Ovary (tissue), 7 donors: ENCODE measurements at regions not wholly inside any gene's neighbourhood (a gene's known extent, or its start where the extent isn't known, plus 50 kb on each side); places are given as distances from the start of the nearest gene placed in this dataset.

Experiments used
- DNase-seq, 5 donors: peaks; one replicate each; pipeline ENCODE4 v3.0.0-alpha.2; 2019 to 2020
- H3K27ac ChIP-seq, 2 donors: fragments of 200-600 bp; one replicate each; pipeline versions ENCODE4 v1.5.1 to v1.8.0; 2019 to 2022
- H3K27me3 ChIP-seq: fragments of 200-600 bp; one replicate; pipeline ENCODE4 v1.8.0; 2022
- H3K36me3 ChIP-seq: fragments of 200-600 bp; sonication (generic); one replicate; pipeline ENCODE4 v1.5.1; 2019
- H3K4me1 ChIP-seq: one replicate; pipeline ENCODE4 v1.8.1; 2013; ENCODE audit warnings: mild to moderate bottlenecking, moderate library complexity; ENCODE audit not compliant: insufficient read depth
- H3K4me3 ChIP-seq: fragments of 200-600 bp; sonication (generic); one replicate; pipeline ENCODE4 v1.5.1; 2017
- H3K9me3 ChIP-seq, 2 donors: fragments of 200-600 bp in 1 of 2; sonication (generic) in 1 of 2; one replicate each; pipeline versions ENCODE4 v1.5.1 to v1.8.1; 2013 to 2019; ENCODE audit warnings: mild to moderate bottlenecking in 1 of 2, moderate library complexity in 1 of 2
- CTCF ChIP-seq, 3 donors: fragments of 450-650 bp in 2 of 3; fragments of 200-600 bp in 1 of 3; IDR thresholded peaks; one replicate each; pipeline versions ENCODE4 v1.5.1 to v1.8.0; 2016 to 2022; ENCODE audit warnings: antibody characterized with exemption in 3 of 3, mild to moderate bottlenecking in 1 of 3
- EP300 ChIP-seq: sonication (generic); formaldehyde crosslinking; IDR thresholded peaks from one replicate; pipeline ENCODE4 v1.6.1; 2017; ENCODE audit warnings: antibody characterized with exemption
- POLR2A ChIP-seq: fragments of 450-650 bp; IDR thresholded peaks from one replicate; pipeline ENCODE4 v1.6.1; 2017; ENCODE audit warnings: antibody characterized with exemption, mild to moderate bottlenecking, moderate library complexity
- WGBS, 3 donors: extraction: QIAGEN DNeasy Blood & Tissue Kit in 1 of 3; methylation state at CpG; one replicate each; pipeline versions ENCODE4 v1.1.5 to v1.1.7; 2013 to 2017; 5-methylcytosine and 5-hydroxymethylcytosine counted together
- intact Hi-C, 4 donors: fragments of 100-400 bp; cut with DNase I; formaldehyde crosslinking; loops; one replicate each; pipeline versions ENCODE4 v1.11.0 to v1.15.1; 2022 to 2023
- donor health status: DM: no; HTN: no; CAD: no; lungs with moderate emphysema.
- donor health status: DM: no; HTN: no; CAD: no.
- donor health status: Bipolar disorder and iron deficiency.
- donor health status: DM: no; HTN: no; CAD: no.
- donor health status: DM: yes; HTN: yes; CAD: no.

- Histone ChIP-seq H3K36me3 (no peaks in the 10 kb centered on the region), H3K9me3 (no peaks in the 10 kb centered on the region), H3K4me3 (no peak overlapping the region), H3K27ac (no peak overlapping the region), H3K4me1 (no peaks in the 10 kb centered on the region), H3K27me3 (no peaks in the 10 kb centered on the region)
- DNase-seq = no peak
- TF ChIP-seq EP300 (no peak), POLR2A (no peak), CTCF (IDR thresholded peaks at IDR 0.05) (no peak)
- WGBS, 3 donors = 62 to 78% (median 66%) methylated on average over 1 of the region's 1 CpG
- intact Hi-C loops = no loop called here
Measured at GRCh38 chr5:26737348-26738265, 300.8 kb downstream of the CDH9 start.

GRCh38 chr5:26727916-26728315, 310.5 kb downstream of the CDH9 start:
- WGBS, 3 donors = 80 to 86% (median 84%) methylated on average over 3 of the region's 3 CpGs

GRCh38 chr5:26719803-26720202, 318.6 kb downstream of the CDH9 start:
- DNase-seq = no peak
- Histone ChIP-seq H3K4me3 (no peak overlapping the region), H3K27ac (no peak overlapping the region), H3K4me1 (no peaks in the 10 kb centered on the region), H3K9me3 (no peaks in the 10 kb centered on the region), H3K27me3 (no peaks in the 10 kb centered on the region), H3K36me3 (no peaks in the 10 kb centered on the region)
- intact Hi-C loops = no loop called here
- TF ChIP-seq CTCF (IDR thresholded peaks at IDR 0.05) = no peak

More at GRCh38 chr5:26727916-26728315, 310.5 kb downstream of the CDH9 start:
- Histone ChIP-seq H3K36me3 (no peaks in the 10 kb centered on the region), H3K27me3 (no peaks in the 10 kb centered on the region), H3K27ac (no peak overlapping the region), H3K9me3 (no peaks in the 10 kb centered on the region), H3K4me3 (no peak overlapping the region), H3K4me1 (no peaks in the 10 kb centered on the region)
- TF ChIP-seq CTCF (IDR thresholded peaks at IDR 0.05) = no peak
- TF ChIP-seq EP300 = no peak
- no peak for TF ChIP-seq POLR2A
- DNase-seq = no peak
- intact Hi-C loops = no loop called here

- no peaks in the 10 kb centered on the region for H3K36me3 ChIP-seq
- TF ChIP-seq POLR2A (no peak), EP300 (no peak)
- no peaks in the 10 kb centered on the region for H3K27me3 ChIP-seq
- H3K4me3 ChIP-seq = no peak overlapping the region
- no peaks in the 10 kb centered on the region for H3K9me3 ChIP-seq
- no peak overlapping the region for H3K27ac ChIP-seq
- intact Hi-C loops = no loop called here
- DNase-seq = no peak
- WGBS, 3 donors = 59 to 64% (median 59%) methylated on average over 2 of the region's 2 CpGs
- H3K4me1 ChIP-seq = no peaks in the 10 kb centered on the region
Measured at GRCh38 chr5:26700759-26701384, 337.5 kb downstream of the CDH9 start.

- WGBS, 3 donors = 88 to 90% (median 90%) methylated on average over 5 of the region's 5 CpGs
- H3K4me1 ChIP-seq = no peaks in the 10 kb centered on the region
Measured at GRCh38 chr5:26692952-26693351, 345.4 kb downstream of the CDH9 start.

More at GRCh38 chr5:26692952-26693351, 345.4 kb downstream of the CDH9 start:
- Histone ChIP-seq H3K9me3 (no peaks in the 10 kb centered on the region), H3K27ac (no peak overlapping the region), H3K36me3 (no peaks in the 10 kb centered on the region), H3K4me3 (no peak overlapping the region), H3K27me3 (no peaks in the 10 kb centered on the region)
- DNase-seq = no peak
- TF ChIP-seq CTCF (IDR thresholded peaks at IDR 0.05) (no peak), POLR2A (no peak), EP300 (no peak)
- intact Hi-C loops = no loop called here
